HL-60 (cell line): ENCODE measurements at regions not wholly inside any gene's neighbourhood (a gene's known extent, or its start where the extent isn't known, plus 50 kb on each side); places are given as distances from the start of the nearest gene placed in this dataset.

Experiments
- POLR2AphosphoS5 ChIP-seq: IDR thresholded peaks from 2 replicates; pipeline ENCODE4 v1.6.1; 2012; ENCODE audit warnings: low read depth
- TF ChIP-seq, protein P1 (sequence below): IDR thresholded peaks from one replicate; pipeline ENCODE4 v1.5.1; 2011; ENCODE audit warnings: low read length, control low read depth, inconsistent platforms; ENCODE audit not compliant: insufficient read depth

DNA sequence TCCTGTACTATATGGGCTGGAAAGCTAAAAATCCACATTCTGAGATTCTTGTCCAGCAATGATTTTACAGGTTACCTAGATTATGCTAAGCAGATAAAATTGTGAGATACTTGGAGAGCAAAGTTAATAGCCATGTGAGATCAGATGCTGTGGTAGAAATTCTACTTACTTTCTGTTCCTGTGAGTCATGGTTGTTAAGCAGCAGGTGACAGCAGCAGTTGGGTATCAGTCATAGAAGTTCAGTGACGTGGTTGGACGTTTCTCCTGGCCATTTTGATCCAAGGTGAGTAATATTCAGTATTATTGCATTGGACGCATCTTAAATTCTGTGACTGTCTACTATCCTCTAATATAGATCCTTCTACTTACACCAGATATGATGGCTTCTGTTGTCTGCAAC lies 524.5 kb downstream of the TMEM38B start:
- TF ChIP-seq, protein P1, sequence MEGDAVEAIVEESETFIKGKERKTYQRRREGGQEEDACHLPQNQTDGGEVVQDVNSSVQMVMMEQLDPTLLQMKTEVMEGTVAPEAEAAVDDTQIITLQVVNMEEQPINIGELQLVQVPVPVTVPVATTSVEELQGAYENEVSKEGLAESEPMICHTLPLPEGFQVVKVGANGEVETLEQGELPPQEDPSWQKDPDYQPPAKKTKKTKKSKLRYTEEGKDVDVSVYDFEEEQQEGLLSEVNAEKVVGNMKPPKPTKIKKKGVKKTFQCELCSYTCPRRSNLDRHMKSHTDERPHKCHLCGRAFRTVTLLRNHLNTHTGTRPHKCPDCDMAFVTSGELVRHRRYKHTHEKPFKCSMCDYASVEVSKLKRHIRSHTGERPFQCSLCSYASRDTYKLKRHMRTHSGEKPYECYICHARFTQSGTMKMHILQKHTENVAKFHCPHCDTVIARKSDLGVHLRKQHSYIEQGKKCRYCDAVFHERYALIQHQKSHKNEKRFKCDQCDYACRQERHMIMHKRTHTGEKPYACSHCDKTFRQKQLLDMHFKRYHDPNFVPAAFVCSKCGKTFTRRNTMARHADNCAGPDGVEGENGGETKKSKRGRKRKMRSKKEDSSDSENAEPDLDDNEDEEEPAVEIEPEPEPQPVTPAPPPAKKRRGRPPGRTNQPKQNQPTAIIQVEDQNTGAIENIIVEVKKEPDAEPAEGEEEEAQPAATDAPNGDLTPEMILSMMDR: no peak
- TF ChIP-seq POLR2AphosphoS5: no peak
